Natural killer cell (primary cell): ENCODE measurements at regions not wholly inside any gene's neighbourhood (a gene's known extent, or its start where the extent isn't known, plus 50 kb on each side); places are given as distances from the start of the nearest gene placed in this dataset.

Experiments
- ATAC-seq, 3 donors: fragments of 150-1000 bp in 2 of 3; fragments of 200-7000 bp in 1 of 3; cut with Tn5 transposase; 1 replicate in 1 of 3; 2 replicates in 2 of 3; pipeline ENCODE4 v1.10.0; 2021; ENCODE audit warnings: mild to moderate bottlenecking in 2 of 3, moderate library complexity in 2 of 3
- DNase-seq, 2 donors: peaks; one replicate each; pipeline versions ENCODE4 v3.0.0 to v3.0.0-alpha.2; 2013 to 2021; ENCODE audit warnings: mixed read lengths in 1 of 2
- H3K27ac ChIP-seq: one replicate; pipeline ENCODE4 v1.5.1; 2013; ENCODE audit warnings: mild to moderate bottlenecking, low read length
- H3K27me3 ChIP-seq: one replicate; pipeline ENCODE4 v1.6.1; 2013; ENCODE audit warnings: low read length; ENCODE audit not compliant: control insufficient read depth, insufficient read depth
- H3K36me3 ChIP-seq: one replicate; pipeline ENCODE4 v1.6.1; 2013; ENCODE audit warnings: low read length; ENCODE audit not compliant: control insufficient read depth, insufficient read depth
- H3K4me1 ChIP-seq: one replicate; pipeline ENCODE4 v1.6.1; 2013; ENCODE audit warnings: low read length; ENCODE audit not compliant: control insufficient read depth, insufficient read depth
- H3K4me3 ChIP-seq: one replicate; pipeline ENCODE4 v1.5.1; 2013; ENCODE audit warnings: low read length
- H3K9me3 ChIP-seq: one replicate; pipeline ENCODE4 v1.6.1; 2013; ENCODE audit warnings: low read length; ENCODE audit not compliant: control insufficient read depth, insufficient read depth
- H3K27ac Mint-ChIP-seq, 2 donors: one replicate each; pipeline ENCODE4 v1.8.0; 2022; ENCODE audit warnings: mild to moderate bottlenecking in 2 of 2, mixed read lengths in 2 of 2, moderate library complexity in 1 of 2
- H3K27me3 Mint-ChIP-seq, 2 donors: one replicate each; pipeline ENCODE4 v1.8.0; 2022; ENCODE audit warnings: low read depth in 2 of 2, mixed read lengths in 2 of 2
- H3K36me3 Mint-ChIP-seq: one replicate; pipeline ENCODE4 v1.8.0; 2022; ENCODE audit warnings: mixed read lengths
- H3K4me1 Mint-ChIP-seq, 2 donors: one replicate each; pipeline ENCODE4 v1.8.0; 2022; ENCODE audit warnings: mixed read lengths in 2 of 2
- H3K4me3 Mint-ChIP-seq: one replicate; pipeline ENCODE4 v1.8.0; 2022; ENCODE audit warnings: mild to moderate bottlenecking, moderate library complexity, mixed read lengths
- H3K9me3 Mint-ChIP-seq, 2 donors: one replicate each; pipeline ENCODE4 v1.8.0; 2022; ENCODE audit warnings: mixed read lengths in 2 of 2
- CTCF ChIP-seq: fragments of 200-600 bp; IDR thresholded peaks from one replicate; pipeline ENCODE4 v1.8.0; 2022; ENCODE audit warnings: antibody characterized with exemption
- WGBS: methylation state at CpG from one replicate; pipeline ENCODE4 v1.1.7; 2013; ENCODE audit warnings: missing lambda C conversion rate; ENCODE audit not compliant: insufficient coverage; 5-methylcytosine and 5-hydroxymethylcytosine counted together
- intact Hi-C: fragments of 100-400 bp; cut with micrococcal nuclease; formaldehyde crosslinking; loops from one replicate; pipeline ENCODE4 v1.14.2; 2022

GRCh38 chr20:48478806-48479585 lies 348.8 kb downstream of the PREX1 start:
- Histone ChIP-seq H3K27me3 (no peaks in the 10 kb centered on the region), H3K4me3 (no peak overlapping the region), H3K27ac (no peak overlapping the region), H3K9me3 (no peaks in the 10 kb centered on the region), H3K4me1 (no peaks in the 10 kb centered on the region), H3K36me3 (no peaks in the 10 kb centered on the region)
- Mint-ChIP-seq H3K9me3 (no peaks in the 10 kb centered on the region), H3K27ac (no peak overlapping the region), H3K4me3 (no peak overlapping the region), H3K27me3 (peaks cover 19 to 29% of the 10 kb centered on the region in 2 donors), H3K4me1 (no peaks in the 10 kb centered on the region), H3K36me3 (no peaks in the 10 kb centered on the region)
- no peak for TF ChIP-seq CTCF
- 80% methylated on average over 9 of the region's 9 CpGs for WGBS
- intact Hi-C loops: no loop called here
- no peak for DNase-seq
- ATAC-seq: no peak

GRCh38 chr20:48478370-48478769 lies 349.4 kb downstream of the PREX1 start:
- no peaks in the 10 kb centered on the region for H3K4me1 Mint-ChIP-seq
- Histone ChIP-seq H3K4me1 (no peaks in the 10 kb centered on the region), H3K9me3 (no peaks in the 10 kb centered on the region), H3K27me3 (no peaks in the 10 kb centered on the region), H3K36me3 (no peaks in the 10 kb centered on the region), H3K4me3 (no peak overlapping the region), H3K27ac (no peak overlapping the region)
- no peak overlapping the region for H3K4me3 Mint-ChIP-seq
- TF ChIP-seq CTCF: no peak
- peaks cover 19 to 29% of the 10 kb centered on the region in 2 donors for H3K27me3 Mint-ChIP-seq
- 56% methylated on average over 5 of the region's 5 CpGs for WGBS
- intact Hi-C loops: no loop called here
- no peak for DNase-seq
- H3K27ac Mint-ChIP-seq: no peak overlapping the region
- no peak for ATAC-seq
- no peaks in the 10 kb centered on the region for H3K9me3 Mint-ChIP-seq
- H3K36me3 Mint-ChIP-seq: no peaks in the 10 kb centered on the region

GRCh38 chr20:48476854-48477253 lies 350.9 kb downstream of the PREX1 start:
- no peak for TF ChIP-seq CTCF
- H3K9me3 ChIP-seq: no peaks in the 10 kb centered on the region
- 92% methylated on average over 11 of the region's 11 CpGs for WGBS
- DNase-seq: no peak
- Mint-ChIP-seq H3K4me3 (no peak overlapping the region), H3K9me3 (no peaks in the 10 kb centered on the region), H3K4me1 (no peaks in the 10 kb centered on the region), H3K27ac (no peak overlapping the region), H3K27me3 (peaks cover 19 to 25% of the 10 kb centered on the region in 2 donors), H3K36me3 (no peaks in the 10 kb centered on the region)
- no peak for ATAC-seq
- intact Hi-C loops: no loop called here
- H3K27me3 ChIP-seq: no peaks in the 10 kb centered on the region
- H3K4me3 ChIP-seq: no peak overlapping the region
- no peak overlapping the region for H3K27ac ChIP-seq
- no peaks in the 10 kb centered on the region for H3K4me1 ChIP-seq
- H3K36me3 ChIP-seq: no peaks in the 10 kb centered on the region

DNA sequence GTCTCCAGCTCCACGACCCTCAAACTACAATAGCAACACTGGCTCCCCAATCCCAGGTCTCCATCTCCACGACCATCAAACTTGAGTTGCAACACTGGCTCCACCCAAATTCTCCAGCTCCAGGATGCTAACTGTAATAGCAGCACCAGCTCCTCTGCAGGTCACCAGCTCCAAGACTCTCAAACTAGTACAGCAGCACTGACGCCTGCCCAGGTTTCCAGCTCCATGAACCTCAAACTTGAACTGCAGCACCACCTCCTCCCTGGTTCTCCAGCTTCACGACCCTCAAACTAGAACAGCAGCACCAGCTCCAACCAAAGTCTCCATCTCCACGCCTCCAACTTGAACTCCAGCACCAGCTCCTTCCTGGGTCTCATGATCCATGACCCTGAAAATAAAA lies 353.8 kb downstream of the PREX1 start:
- Mint-ChIP-seq H3K4me3 (no peak overlapping the region), H3K27ac (no peak overlapping the region), H3K36me3 (no peaks in the 10 kb centered on the region), H3K9me3 (no peaks in the 10 kb centered on the region), H3K4me1 (no peaks in the 10 kb centered on the region), H3K27me3 (peaks cover 2 to 6% of the 10 kb centered on the region in 2 donors)
- Histone ChIP-seq H3K9me3 (no peaks in the 10 kb centered on the region), H3K27me3 (no peaks in the 10 kb centered on the region), H3K27ac (no peak overlapping the region), H3K4me1 (no peaks in the 10 kb centered on the region), H3K36me3 (no peaks in the 10 kb centered on the region), H3K4me3 (no peak overlapping the region)
- WGBS: 68% methylated on average over 5 of the region's 5 CpGs
- intact Hi-C loops: no loop called here
- ATAC-seq (no peak), DNase-seq (no peak)
- no peak for TF ChIP-seq CTCF
